ENCODE measurements at regions not wholly inside any gene's neighbourhood (a gene's known extent, or its start where the extent isn't known, plus 50 kb on each side); places are given as distances from the start of the nearest gene placed in this dataset.

DNA sequence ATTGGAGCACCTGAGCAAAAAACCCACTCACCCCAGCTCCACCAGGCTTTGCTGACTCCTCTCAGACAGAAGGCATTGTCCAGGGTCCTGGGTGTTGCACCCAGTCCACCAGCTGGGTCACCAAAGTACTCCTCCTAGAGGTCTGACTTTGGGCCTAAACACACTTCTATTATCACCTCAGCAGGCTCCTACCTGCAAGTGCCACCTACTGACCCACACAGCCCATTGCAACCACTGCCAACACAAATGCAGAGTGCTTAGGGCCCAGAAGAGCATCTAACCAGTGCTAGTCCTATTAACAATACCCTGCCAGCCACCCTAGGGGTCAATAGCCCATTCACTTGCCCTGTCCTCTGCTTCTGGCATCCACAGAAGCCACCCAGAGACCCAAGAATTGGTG, 178.1 kb downstream of the DDX3Y start:
- TF ChIP-seq, protein P1, sequence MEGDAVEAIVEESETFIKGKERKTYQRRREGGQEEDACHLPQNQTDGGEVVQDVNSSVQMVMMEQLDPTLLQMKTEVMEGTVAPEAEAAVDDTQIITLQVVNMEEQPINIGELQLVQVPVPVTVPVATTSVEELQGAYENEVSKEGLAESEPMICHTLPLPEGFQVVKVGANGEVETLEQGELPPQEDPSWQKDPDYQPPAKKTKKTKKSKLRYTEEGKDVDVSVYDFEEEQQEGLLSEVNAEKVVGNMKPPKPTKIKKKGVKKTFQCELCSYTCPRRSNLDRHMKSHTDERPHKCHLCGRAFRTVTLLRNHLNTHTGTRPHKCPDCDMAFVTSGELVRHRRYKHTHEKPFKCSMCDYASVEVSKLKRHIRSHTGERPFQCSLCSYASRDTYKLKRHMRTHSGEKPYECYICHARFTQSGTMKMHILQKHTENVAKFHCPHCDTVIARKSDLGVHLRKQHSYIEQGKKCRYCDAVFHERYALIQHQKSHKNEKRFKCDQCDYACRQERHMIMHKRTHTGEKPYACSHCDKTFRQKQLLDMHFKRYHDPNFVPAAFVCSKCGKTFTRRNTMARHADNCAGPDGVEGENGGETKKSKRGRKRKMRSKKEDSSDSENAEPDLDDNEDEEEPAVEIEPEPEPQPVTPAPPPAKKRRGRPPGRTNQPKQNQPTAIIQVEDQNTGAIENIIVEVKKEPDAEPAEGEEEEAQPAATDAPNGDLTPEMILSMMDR (IDR thresholded peaks at IDR 0.05): no peak
- TF ChIP-seq POLR2A (IDR thresholded peaks at IDR 0.05) (no peak), POLR2AphosphoS5 (IDR thresholded peaks at IDR 0.05) (no peak)

Data from gastroesophageal sphincter (tissue), 3 donors.